Fibroblast of villous mesenchyme (primary cell): ENCODE measurements at regions not wholly inside any gene's neighbourhood (a gene's known extent, or its start where the extent isn't known, plus 50 kb on each side); places are given as distances from the start of the nearest gene placed in this dataset.

Source experiments
- DNase-seq: peaks from one replicate; pipeline ENCODE4 v3.0.0-alpha.2; 2010; ENCODE audit warnings: low read depth
- H3K4me3 ChIP-seq: 2 replicates; pipeline ENCODE4 v1.5.1; 2011; ENCODE audit warnings: low read depth, mild to moderate bottlenecking, low read length
- TF ChIP-seq, protein P1 (sequence below): IDR thresholded peaks from 2 replicates; pipeline ENCODE4 v1.5.1; 2012; ENCODE audit warnings: low read depth, mild to moderate bottlenecking, low read length; ENCODE audit not compliant: insufficient read depth

DNA sequence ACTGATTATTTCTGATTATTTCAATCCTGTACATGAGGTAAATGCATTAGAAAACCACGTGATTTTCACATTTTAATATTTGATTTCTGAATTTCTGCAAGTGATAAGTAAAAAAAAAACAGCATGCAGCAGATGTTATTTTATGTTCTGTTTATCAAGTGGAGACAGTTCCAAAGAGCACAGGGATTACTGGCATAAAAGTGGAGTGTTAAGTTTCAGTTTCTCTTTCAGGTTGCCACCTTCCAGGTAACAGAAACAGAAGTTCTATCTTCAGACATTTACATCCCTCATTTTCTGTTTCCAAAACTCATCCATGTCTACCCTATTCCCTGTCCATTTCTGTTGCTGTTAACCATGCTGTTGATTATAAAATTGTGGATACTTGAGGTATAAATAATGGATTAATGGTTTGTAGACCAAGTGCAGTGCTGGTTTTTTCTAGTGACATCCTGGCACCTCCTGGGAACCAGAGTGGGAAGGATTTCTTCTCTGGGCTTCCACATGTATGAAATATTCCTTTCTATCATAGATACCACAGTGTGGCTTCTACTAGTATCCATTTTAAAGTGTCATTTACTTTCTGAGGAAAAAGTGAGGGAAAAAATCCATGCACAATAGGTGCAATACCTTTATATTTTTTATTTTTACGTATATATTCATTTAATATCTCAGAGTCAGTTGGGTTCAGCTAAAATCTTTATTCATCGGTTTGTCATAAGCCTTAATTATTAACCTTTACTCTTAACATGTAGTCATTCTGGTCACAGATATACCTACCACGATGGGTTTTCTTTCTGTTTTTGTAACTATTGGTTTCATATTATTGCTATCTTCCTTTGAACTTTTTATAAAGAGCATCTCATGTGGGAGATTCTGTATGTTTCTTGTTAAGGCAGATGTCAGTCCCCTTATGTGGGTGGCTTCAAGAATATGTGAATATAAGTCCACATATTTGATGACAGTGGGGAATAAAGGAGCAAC lies 1010.0 kb downstream of the SQOR start:
- DNase-seq, result no peak
- no peak overlapping the region for H3K4me3 ChIP-seq
- TF ChIP-seq, protein P1, sequence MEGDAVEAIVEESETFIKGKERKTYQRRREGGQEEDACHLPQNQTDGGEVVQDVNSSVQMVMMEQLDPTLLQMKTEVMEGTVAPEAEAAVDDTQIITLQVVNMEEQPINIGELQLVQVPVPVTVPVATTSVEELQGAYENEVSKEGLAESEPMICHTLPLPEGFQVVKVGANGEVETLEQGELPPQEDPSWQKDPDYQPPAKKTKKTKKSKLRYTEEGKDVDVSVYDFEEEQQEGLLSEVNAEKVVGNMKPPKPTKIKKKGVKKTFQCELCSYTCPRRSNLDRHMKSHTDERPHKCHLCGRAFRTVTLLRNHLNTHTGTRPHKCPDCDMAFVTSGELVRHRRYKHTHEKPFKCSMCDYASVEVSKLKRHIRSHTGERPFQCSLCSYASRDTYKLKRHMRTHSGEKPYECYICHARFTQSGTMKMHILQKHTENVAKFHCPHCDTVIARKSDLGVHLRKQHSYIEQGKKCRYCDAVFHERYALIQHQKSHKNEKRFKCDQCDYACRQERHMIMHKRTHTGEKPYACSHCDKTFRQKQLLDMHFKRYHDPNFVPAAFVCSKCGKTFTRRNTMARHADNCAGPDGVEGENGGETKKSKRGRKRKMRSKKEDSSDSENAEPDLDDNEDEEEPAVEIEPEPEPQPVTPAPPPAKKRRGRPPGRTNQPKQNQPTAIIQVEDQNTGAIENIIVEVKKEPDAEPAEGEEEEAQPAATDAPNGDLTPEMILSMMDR, result no peak

DNA sequence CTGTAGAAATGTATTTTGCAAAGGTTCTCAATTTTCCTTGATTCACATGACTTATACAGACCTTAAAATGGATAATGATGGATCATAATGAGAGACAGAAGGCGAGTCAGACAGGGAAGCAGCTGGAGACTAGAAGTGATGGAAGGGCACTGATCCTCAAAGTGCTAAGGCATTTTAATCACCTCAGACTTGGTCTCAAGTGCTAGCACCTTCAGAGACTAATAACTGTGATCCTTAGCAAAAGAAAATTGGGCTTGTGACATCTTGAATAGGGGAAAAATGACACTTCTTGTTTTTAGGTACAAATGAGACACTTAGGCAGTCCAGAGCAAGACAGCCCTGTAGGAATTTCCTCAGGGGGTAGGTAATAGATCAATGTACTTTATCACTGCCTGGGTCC lies 1011.7 kb downstream of the SQOR start:
- no peak overlapping the region for H3K4me3 ChIP-seq
- TF ChIP-seq, protein P1, result no peak
- no peak for DNase-seq

DNA sequence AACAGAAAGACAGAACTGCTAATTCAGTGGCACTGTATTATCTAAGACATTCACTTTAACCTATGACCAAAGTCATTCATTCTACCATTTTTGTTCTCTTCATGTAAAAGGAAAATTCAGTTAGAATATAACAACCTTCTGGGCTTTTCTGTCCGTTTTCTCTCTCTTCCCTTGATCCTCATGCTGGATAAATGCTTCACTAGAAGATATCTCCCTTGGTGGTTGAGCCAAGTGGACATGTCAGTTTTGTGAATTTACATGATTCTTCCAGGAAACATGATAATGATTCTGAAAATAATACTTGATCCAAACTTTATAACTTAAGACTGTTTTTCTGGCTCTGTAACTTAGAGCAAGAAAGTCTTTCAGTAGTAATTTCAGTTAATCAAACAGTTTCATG lies 1012.2 kb downstream of the SQOR start:
- H3K4me3 ChIP-seq, result no peak overlapping the region
- TF ChIP-seq, protein P1, result no peak
- DNase-seq, result no peak

DNA sequence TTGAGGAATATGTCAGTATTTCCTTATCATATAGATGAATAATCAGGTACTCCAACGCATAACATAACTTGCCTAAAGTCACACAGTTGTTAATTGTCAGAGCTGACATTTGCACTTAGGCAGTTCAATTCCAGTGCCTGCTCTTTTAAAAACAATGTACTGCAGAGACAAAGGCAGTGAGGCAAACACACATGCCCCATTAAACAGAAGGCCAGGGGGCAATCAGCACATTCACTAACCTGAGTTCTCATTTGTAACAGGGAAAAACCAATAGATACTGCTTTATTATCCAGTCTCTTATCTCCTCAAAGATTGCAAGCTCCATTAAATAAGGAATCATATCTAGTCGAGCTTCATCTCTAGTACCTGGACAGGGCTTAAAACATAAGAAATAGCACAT lies 1017.4 kb downstream of the SQOR start:
- H3K4me3 ChIP-seq, result no peak overlapping the region
- DNase-seq, result no peak

DNA sequence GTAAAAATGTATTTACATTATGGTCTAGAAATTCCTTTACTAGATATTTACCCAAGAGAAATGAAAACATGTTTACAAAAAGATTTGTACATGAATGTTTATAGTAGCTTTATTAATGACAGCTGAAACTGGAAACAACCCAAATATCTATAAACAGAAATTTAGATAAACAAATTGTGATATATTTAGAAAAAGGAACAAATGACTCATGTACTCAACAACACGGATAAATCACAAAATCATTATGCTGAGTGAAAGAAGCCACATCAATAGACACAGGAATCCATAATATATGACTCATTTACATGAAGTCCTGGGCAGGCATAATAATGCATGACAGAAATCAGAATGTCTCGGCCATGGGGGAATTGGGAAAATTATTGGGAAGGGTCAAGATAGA lies 1020.2 kb downstream of the SQOR start:
- no peak overlapping the region for H3K4me3 ChIP-seq
- peak; percentile 53 for DNase-seq
- TF ChIP-seq, protein P1, result no peak

More for the DNA sequence above, 1017.4 kb downstream of the SQOR start:
- TF ChIP-seq, protein P1, result no peak

DNA sequence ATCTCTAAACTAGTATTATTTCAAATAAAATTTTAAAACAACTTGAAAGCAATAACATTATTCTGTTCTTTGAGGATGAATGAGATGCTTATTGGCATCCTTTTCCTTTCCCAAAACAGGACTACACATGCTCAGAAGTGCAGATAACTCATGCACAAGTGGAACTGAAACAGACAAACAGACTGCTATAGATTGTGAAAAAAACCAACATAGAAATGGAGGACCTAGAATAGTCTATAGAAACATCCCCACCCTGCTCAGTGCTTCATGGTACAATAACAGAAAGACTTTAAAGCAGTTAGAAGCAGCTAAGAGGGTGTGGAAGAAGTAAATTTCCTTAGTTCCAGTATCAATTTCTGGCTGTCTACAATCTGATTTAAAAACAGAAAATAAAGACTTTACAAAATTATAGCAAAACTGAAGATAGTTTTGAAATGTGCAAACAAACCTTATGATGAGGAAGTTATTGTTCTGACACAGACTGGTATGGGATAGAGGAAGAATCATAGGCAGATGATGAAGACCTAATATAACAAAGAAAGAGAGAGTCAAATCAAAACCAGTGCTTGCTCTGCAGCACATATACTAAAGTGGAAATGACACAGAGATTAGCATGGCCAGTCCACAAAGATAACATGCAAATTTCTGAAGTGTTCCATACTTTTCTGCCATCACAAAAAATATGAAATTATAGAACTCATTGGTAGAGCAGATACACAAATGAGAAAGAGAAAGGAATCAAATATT lies 1025.4 kb downstream of the SQOR start:
- DNase-seq, result no peak
- H3K4me3 ChIP-seq, result no peak overlapping the region
- TF ChIP-seq, protein P1, result no peak
